ENCODE measurements at regions not wholly inside any gene's neighbourhood (a gene's known extent, or its start where the extent isn't known, plus 50 kb on each side); places are given as distances from the start of the nearest gene placed in this dataset.

GRCh38 chr3:6079561-6080179 lies 781.2 kb upstream of the GRM7 start:
- DNase-seq (ENCODE audit: low read depth in 1 of 2, low spot score in 1 of 2), result no peak

- no peak for DNase-seq (ENCODE audit: low read depth in 1 of 2, low spot score in 1 of 2)
These were observed 772.5 kb upstream of the GRM7 start for GRCh38 chr3:6088433-6088832.

- DNase-seq (ENCODE audit: low read depth in 1 of 2, low spot score in 1 of 2), result no peak
These were observed 771.1 kb upstream of the GRM7 start for GRCh38 chr3:6089780-6090179.

- DNase-seq (ENCODE audit: low read depth in 1 of 2, low spot score in 1 of 2), result no peak
These were observed 769.7 kb upstream of the GRM7 start for GRCh38 chr3:6091262-6091661.

GRCh38 chr3:6095006-6095405 lies 765.9 kb upstream of the GRM7 start:
- no peak for DNase-seq (ENCODE audit: low read depth in 1 of 2, low spot score in 1 of 2)

- DNase-seq (ENCODE audit: low read depth in 1 of 2, low spot score in 1 of 2), result no peak
These were observed 763.9 kb upstream of the GRM7 start for GRCh38 chr3:6097021-6097420.

- DNase-seq (ENCODE audit: low read depth in 1 of 2, low spot score in 1 of 2), result no peak
These were observed 763.4 kb upstream of the GRM7 start for GRCh38 chr3:6097556-6097955.

- DNase-seq (ENCODE audit: low read depth in 1 of 2, low spot score in 1 of 2), result no peak
These were observed 762.3 kb upstream of the GRM7 start for GRCh38 chr3:6098516-6099157.

GRCh38 chr3:6099458-6100075 lies 761.3 kb upstream of the GRM7 start:
- no peak for DNase-seq (ENCODE audit: low read depth in 1 of 2, low spot score in 1 of 2)

- DNase-seq (ENCODE audit: low read depth in 1 of 2, low spot score in 1 of 2), result no peak
These were observed 755.7 kb upstream of the GRM7 start for GRCh38 chr3:6105187-6105586.

GRCh38 chr3:6108957-6109356 lies 752.0 kb upstream of the GRM7 start:
- DNase-seq (ENCODE audit: low read depth in 1 of 2, low spot score in 1 of 2), result no peak

- DNase-seq (ENCODE audit: low read depth in 1 of 2, low spot score in 1 of 2), result no peak
These were observed 750.5 kb upstream of the GRM7 start for GRCh38 chr3:6110451-6110850.

- no peak for DNase-seq (ENCODE audit: low read depth in 1 of 2, low spot score in 1 of 2)
These were observed 748.4 kb upstream of the GRM7 start for GRCh38 chr3:6112546-6112945.

- no peak for DNase-seq (ENCODE audit: low read depth in 1 of 2, low spot score in 1 of 2)
These were observed 747.6 kb upstream of the GRM7 start for GRCh38 chr3:6113338-6113737.

GRCh38 chr3:6119367-6119766 lies 741.5 kb upstream of the GRM7 start:
- DNase-seq (ENCODE audit: low read depth in 1 of 2, low spot score in 1 of 2), result no peak

- DNase-seq (ENCODE audit: low read depth in 1 of 2, low spot score in 1 of 2), result no peak
These were observed 740.1 kb upstream of the GRM7 start for GRCh38 chr3:6120786-6121185.

- no peak for DNase-seq (ENCODE audit: low read depth in 1 of 2, low spot score in 1 of 2)
These were observed 736.0 kb upstream of the GRM7 start for GRCh38 chr3:6124875-6125274.

GRCh38 chr3:6125520-6125919 lies 735.4 kb upstream of the GRM7 start:
- no peak for DNase-seq (ENCODE audit: low read depth in 1 of 2, low spot score in 1 of 2)

GRCh38 chr3:6132684-6133432 lies 728.1 kb upstream of the GRM7 start:
- DNase-seq (ENCODE audit: low read depth in 1 of 2, low spot score in 1 of 2), result no peak

- DNase-seq (ENCODE audit: low read depth in 1 of 2, low spot score in 1 of 2), result no peak
These were observed 718.2 kb upstream of the GRM7 start for GRCh38 chr3:6142707-6143106.

- DNase-seq (ENCODE audit: low read depth in 1 of 2, low spot score in 1 of 2), result no peak
These were observed 713.0 kb upstream of the GRM7 start for GRCh38 chr3:6147883-6148282.
